A549 (cell line): ENCODE measurements at regions not wholly inside any gene's neighbourhood (a gene's known extent, or its start where the extent isn't known, plus 50 kb on each side); places are given as distances from the start of the nearest gene placed in this dataset.

Experiments
- RAD21 ChIP-seq, 2 experiments: fragments of >200 bp in 1 of 2; sonication (Bioruptor Twin) in 1 of 2; formaldehyde crosslinking in 1 of 2; IDR thresholded peaks in 1 of 2; conservative IDR thresholded peaks in 1 of 2; 2 replicates in 1 of 2; 3 replicates in 1 of 2; pipeline ENCODE4 v1.6.1; 2012 to 2018; ENCODE audit warnings: inconsistent platforms in 1 of 2
- RFX5 ChIP-seq: fragments of 450-650 bp; IDR thresholded peaks from 2 replicates; pipeline ENCODE4 v1.7.1; 2014; ENCODE audit warnings: antibody characterized with exemption, mild to moderate bottlenecking, moderate library complexity
- TF ChIP-seq, protein P1 (sequence below): fragments of >200 bp; sonication (Bioruptor Twin); formaldehyde crosslinking; IDR thresholded peaks from 3 replicates; pipeline ENCODE4 v1.5.1; 2016

DNA sequence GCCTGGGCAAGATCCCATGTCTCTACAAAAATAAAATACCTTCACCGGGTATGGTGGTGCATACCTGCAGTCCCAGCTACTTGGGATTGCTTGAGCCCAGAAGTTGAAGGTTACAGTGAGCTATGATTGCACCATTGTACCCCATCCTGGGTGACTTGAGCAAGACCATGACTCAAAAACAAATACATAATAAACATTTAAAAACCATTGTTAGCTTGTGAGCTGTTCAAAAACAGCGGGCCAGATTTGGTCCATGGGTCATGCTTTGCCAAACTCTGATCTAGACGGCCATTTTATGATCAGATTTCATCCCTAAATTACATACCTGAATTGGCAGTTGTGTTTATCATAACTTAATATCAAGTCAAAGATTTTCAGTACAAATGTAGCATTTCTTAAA, 76.0 kb upstream of the GPM6B start:
- TF ChIP-seq, protein P1, sequence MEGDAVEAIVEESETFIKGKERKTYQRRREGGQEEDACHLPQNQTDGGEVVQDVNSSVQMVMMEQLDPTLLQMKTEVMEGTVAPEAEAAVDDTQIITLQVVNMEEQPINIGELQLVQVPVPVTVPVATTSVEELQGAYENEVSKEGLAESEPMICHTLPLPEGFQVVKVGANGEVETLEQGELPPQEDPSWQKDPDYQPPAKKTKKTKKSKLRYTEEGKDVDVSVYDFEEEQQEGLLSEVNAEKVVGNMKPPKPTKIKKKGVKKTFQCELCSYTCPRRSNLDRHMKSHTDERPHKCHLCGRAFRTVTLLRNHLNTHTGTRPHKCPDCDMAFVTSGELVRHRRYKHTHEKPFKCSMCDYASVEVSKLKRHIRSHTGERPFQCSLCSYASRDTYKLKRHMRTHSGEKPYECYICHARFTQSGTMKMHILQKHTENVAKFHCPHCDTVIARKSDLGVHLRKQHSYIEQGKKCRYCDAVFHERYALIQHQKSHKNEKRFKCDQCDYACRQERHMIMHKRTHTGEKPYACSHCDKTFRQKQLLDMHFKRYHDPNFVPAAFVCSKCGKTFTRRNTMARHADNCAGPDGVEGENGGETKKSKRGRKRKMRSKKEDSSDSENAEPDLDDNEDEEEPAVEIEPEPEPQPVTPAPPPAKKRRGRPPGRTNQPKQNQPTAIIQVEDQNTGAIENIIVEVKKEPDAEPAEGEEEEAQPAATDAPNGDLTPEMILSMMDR, result no peak
- TF ChIP-seq RAD21 (conservative IDR thresholded peaks at IDR 0.05 in 1 of 2, IDR thresholded peaks at IDR 0.05 in 1 of 2), result no peak
- TF ChIP-seq RFX5, result no peak
